SHP77 treated with DMSO at 0.1 percent for 48 hours (cell line): ENCODE measurements at regions not wholly inside any gene's neighbourhood (a gene's known extent, or its start where the extent isn't known, plus 50 kb on each side); places are given as distances from the start of the nearest gene placed in this dataset.
"Not testable (repeated sequence)": the region's sequence is repeated elsewhere in the genome, so short reads cannot be mapped to it uniquely, and the experiment has no call there.

Experiments used
- DNase-seq: peaks from one replicate; lab custom pipeline; 2025; lab: John Stamatoyannopoulos, UW

DNA sequence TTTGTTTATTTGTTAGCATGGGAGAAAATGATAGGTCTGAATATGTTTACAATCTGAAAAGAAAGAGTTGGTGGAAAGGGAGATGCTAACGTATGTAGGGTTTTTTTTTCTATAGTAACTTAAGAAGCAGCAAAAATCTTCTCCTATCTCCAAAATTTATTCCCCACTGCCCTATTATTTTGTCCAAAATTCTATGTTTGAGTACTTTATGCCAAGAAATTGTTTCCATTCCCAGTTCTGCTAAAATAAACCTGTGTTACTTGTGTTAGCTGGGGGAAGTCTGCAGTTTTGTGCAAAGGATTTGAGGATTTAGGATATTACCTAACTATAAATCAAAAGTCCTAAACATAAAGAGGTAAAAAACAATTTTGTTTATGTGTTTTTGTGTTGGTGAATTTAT, 2770.4 kb upstream of the PCDH20 start:
- no peak for DNase-seq

DNA sequence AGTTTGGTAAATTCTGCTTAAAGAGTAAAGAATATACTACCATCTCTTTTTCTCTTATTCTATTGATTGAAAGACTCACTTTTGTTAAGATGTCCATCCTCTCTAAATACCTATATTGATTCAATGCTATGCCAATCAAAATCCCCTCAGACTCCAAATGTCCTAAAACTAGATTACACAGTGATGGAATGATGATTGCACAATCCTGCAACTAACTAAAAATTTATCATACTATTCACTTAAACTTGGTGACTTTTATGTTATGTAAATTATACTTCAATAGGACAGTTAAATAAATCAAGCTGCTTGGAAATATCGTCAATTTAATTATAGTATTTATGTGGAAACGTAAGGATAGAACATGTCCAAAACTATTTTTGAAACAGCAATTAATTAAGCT, 2765.1 kb upstream of the PCDH20 start:
- no peak for DNase-seq

DNA sequence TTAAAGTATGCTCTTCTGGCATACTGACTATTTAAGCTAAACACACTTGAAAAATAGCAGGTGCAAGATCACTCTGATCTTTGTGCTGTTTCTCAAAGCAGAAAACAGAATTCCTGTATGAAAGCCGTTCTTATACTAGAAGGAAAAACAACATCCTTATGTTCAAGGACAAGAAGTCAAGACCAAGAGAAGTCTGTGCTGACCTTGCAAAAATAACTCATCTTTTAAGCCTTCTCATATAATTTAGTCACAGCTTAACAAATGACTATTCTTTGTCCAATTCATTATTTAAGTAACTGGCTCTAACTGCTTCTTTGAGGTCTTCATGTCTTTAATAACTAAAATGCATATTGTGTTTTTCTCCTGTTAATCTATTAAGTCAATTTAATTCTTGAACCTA, 2750.2 kb upstream of the PCDH20 start:
- DNase-seq = no peak

DNA sequence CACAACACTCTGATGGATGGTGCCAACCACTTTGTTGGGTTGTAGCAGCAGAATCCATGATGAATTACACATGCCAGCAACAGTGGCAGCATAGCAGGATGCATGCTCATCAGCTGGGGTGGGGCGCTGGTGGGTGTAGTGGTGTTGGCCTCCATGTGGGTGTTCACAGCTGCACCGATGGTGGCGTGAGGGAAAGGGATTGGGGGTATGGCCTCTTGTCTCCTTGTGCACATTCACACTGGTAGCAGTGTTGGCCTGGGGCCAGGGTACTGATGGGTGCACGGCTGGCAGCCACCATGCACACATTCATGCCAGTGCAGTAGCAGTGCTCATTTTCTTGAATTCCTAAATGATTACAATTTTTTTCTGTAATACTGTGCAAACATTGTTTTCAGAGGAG, 2748.8 kb upstream of the PCDH20 start:
- no peak for DNase-seq

DNA sequence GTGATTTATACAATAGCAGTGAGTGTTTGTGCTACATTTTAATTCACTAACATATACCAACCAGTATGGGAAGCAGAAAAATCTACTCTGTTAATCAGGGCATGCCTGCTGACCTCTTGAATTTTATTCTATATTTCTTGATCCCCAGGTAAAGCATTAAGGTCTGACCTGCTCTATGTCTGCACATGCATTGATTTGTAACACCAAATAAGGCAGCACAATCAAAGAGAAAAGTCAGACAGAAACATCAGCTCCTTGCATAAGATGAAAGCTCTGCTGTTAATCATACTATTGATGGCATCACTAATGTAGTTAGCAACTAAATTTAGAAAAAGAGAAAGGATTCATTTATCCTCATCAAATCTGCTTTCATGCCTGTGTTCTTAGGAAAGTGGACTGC, 2744.8 kb upstream of the PCDH20 start:
- DNase-seq = no peak

DNA sequence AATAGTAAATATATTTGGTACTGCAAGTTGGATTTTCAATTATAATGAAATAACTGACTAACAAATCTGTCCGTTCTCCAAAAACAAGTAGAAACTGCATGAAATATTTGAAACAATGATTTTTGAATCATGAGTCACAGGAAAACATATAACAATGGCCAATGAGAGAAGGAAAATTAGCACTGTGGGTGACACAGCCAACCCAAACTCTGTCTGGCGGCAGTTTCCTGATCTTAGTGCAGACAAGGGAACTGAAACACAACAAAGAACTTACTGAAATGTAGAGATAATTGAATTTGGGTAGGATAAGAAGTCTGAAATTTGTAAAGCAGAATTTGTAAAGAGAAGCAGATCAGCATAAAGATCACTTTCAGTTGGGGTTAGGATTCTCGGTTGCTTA, 2743.3 kb upstream of the PCDH20 start:
- DNase-seq = no peak

DNA sequence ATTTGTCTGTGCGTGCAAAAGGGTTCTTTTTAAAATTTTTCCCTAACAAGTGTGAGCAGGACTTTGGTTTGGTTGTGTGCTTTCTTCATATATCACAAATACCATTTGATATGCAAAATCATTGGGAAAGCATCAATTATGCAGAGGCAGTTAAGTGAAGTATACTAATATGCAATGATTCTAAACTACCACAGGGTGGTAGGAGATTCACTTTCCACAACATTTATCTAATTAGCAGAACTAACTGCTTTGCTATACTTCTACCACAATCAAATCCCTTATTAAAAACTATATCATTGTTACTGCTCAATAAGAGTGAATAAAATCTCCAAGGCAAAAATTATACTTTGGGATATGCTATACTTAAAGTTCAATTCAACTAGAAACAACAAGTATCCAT, 2738.9 kb upstream of the PCDH20 start:
- DNase-seq = peak; percentile 2

DNA sequence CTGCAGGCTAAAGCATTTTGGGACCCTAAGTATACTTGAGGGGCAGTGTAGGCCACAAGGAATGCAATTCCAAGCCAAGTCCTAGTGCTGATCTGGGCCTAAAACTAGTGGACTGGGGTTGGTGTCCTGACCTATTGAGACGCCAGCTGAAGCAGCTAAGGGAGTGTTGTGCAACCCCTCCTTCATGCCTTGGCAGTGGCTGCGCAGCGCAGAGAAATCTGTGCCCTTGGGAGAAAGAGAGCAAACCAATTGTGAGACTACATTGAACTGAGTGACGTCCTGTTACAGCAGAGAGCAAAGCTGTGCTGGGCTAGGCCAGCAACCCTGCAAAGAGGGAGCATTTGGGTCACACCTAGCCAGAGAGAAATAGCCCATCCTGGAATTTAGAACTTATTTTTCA, 2715.0 kb upstream of the PCDH20 start:
- DNase-seq = no peak

DNA sequence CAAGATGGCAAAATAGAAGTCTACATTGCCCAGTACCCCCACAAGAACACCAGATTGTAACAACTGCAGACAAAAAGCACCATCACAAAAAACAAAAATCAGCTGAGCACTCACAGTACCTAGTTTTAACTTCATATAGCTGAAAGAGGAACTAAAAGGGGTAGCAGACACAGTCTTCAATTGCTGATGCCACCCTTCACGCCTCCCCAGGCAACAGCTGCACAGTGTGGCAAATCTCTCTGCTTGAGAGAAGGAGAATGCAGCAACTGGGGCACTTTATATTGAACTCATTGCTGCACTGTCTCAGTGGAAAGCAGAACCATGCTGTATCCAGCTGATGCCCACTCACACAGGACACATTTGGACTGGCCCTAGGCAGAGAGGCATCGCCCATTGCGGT, 2714.5 kb upstream of the PCDH20 start:
- DNase-seq = no peak

DNA sequence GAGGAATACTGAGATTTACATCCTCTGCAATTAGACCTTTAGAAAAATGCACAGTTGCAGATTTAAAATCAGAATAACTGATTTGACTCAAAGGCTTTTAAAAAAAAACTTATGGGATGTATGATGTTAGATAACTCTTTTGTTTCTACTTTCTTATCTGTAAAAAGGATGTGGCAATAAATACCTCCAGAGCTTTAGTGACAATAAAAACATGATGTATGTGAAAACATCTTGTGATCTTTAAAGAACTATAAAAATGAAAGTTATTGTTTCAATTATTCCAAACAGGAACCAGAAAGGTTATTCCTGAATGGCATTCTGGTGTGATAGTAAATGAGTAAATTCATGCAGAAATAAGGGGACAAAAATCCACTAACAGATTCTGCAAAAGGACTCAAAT, 2712.2 kb upstream of the PCDH20 start:
- no peak for DNase-seq

DNA sequence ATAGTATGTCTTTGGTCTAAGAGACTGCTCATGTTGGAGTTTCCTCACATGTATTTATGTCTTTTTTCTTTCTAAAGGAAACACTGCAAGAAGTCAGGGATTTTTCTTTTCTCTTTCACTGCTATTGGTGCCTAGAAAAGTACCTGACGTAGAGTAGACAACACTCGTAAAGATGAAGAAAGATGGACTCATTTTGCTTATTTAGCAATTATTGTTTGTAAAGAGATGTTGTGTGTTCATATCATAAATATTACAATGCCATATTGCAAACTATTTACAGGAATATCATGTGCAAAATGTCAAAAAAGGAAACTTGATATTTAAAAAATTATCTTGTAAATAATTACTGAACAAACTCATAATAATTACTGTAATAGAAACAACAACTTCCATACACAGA, 2711.5 kb upstream of the PCDH20 start:
- DNase-seq = no peak

DNA sequence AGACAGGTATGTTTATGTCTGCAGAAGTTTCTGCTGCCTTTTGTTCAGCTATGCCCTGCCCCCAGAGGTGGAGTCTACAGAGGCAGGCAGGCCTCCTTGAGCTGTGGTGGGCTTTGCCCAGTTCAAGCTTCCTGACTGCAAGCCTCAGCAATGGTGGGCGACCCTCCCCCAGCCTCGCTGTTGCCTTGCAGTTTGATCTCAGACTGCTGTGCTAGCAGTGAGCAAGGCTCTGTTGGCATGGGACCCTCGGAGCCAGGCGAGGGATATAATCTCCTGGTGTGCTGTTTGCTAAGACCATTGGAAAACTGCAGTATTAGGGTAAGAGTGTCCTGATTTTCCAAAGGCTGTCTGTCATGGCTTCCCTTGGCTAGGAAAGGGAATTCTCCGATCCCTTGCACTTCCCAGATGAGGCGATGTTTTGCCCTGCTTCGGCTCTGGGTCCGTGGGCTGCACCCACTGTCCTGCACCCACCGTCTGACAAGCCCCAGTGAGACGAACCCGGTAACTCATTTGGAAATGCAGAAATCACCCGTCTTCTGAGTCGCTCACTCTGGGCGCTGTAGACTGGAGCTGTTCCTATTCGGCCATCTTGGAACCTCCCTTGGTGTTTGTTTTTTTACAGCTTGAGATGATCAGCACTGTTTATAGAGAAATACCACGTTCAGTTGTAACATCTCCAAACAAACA, 2705.5 kb upstream of the PCDH20 start:
- not testable (repeated sequence) for DNase-seq

DNA sequence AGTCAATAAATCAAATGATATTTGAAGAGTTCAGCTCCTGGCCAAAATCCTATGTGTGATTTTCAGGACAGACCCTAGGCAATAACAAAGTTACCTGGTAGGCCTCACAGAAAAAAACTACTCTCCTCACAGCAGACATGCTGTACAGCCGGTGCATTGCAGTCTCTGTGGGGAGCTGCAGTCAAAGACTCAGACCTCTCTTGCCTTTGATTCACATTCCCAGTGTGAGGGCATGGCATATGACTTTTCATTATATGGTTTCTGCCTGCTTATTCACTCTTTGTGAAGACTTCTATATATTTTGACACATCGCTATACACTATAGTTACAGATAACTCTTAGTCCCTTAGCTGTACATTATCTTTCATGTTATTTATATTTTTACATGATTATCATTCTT, 2684.3 kb upstream of the PCDH20 start:
- no peak for DNase-seq

DNA sequence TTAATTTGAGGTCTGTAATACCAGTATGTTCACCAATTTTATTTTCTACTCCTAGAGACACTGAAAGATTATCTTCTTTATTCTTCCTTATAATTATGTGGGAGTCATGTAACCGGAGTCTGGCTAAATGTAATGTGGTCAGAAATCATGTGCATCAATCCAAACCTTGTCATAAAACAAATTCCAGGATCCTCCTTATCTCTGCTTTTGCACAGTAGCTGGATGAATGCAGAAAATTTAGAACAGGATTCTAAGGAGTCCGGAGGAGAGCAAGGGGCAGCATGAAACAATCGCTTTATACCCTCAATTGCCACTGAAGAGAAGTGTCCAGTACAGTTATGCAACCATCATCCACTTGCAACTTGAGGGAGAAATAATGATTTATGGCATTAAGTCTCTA, 2674.7 kb upstream of the PCDH20 start:
- DNase-seq = no peak

DNA sequence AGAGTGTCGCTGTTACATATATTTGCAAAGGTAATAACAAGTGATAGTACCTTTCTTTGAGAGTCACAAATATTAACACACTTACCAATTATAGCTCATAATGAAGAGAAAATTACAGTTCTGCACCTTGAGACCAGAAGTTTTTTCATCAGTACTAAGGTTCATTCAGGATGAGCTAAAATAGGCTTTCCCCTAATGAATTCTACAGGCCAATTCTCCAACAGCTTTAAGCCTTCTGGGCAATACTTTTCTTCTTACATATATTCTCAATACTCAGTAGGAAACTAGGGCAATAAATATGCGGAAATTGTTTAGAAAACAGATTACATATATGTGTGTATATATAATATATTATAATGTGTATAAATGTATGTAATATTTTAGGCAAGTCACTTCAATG, 2672.8 kb upstream of the PCDH20 start:
- no peak for DNase-seq

DNA sequence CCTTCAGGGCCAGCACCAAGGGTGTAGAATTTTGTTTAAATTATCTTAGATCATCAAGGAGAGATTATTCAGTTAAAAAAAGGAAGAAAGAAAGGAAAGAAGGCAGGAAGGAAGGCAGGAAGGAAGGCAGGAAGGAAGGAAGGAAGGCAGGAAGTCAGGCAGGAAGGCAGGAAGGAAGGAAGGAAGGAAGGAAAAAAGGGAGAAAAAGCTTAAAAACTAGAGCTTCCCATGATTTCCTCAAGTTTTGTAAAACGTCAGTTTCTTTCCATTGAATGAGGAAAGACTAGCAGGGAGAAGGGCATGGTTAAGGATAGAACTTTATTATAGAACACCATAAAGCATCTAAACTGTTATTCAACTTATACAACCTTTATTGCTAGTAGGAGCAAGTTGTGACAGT, 2672.0 kb upstream of the PCDH20 start:
- no peak for DNase-seq

DNA sequence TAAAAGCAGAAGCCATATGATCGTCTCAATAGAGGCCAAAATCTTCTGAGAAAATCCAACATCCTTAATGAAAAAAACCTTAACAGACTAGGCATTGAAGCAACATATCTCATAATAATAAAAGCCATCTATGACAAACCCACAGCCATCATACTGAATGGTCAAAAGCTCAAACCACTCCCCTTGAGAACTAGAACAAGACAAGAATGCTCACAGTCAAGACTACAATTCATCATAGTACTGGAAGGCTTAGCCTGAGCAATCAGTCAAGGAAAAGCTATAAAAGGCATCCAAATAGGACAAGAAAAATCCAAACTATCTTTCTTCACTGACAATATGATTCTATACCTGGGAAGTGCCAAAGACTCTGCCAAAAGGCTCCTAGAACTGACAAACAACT, 2668.2 kb upstream of the PCDH20 start:
- no peak for DNase-seq

DNA sequence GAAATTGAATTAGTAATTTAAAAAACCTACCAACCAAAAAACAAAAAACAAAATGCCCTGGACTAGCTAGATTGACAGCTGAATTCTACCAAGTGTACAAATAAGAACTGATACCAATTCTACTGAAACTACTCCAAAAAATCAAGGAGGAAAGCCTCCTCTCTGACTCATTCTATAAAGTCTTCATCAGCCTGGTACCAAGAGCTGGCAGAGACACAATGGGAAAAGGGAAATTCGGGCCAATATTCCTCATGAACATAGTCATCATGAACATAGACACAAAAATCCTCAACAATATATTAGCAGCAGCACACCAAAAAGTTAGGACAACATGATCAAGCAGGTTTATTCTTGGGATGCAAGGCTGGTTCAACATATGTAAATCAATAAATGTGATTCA, 2667.7 kb upstream of the PCDH20 start:
- DNase-seq = no peak

DNA sequence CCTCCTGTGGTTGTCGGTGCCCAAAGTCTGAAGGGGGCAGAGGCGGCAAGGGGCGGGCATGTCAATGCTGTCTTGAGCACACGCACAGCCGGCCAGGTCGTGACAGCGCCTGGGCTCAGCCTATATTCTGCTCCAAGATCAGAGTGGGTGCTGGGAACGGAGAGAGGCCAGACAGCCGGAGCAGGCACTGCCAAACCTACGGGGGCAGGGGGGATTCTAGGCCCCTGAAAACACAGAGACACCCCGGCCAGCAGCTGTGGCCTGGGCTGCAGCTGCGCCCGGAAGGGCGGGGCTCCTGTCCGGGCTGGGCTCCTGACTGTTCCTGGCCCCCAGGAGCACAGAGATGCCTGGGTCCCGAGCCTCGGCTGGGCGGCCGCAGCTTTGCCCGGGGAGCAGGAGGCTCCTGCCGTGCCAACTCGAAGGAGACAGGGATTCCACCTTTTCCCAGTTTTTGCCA, 2662.9 kb upstream of the PCDH20 start:
- peak; percentile 58 for DNase-seq

DNA sequence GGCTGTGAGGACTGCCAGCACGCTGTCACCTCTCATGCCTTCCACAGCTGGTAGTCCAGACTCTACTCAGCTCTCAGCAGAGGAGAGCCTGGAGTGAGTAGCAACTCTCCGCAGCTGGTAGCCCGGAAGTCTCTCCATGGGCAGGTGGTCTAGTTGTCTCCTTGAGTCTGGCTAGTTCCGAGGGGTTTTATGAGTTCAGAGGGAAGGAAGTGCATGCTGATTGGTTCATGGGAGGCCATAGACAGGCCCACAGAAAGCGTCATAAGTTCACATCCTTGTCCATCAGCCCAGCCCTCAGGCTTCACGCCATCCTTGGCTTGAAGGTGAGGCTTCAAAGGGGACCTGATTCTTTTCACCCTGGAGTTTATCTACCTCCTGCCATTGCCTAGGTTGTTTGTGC, 2662.4 kb upstream of the PCDH20 start:
- DNase-seq = peak; percentile 94

DNA sequence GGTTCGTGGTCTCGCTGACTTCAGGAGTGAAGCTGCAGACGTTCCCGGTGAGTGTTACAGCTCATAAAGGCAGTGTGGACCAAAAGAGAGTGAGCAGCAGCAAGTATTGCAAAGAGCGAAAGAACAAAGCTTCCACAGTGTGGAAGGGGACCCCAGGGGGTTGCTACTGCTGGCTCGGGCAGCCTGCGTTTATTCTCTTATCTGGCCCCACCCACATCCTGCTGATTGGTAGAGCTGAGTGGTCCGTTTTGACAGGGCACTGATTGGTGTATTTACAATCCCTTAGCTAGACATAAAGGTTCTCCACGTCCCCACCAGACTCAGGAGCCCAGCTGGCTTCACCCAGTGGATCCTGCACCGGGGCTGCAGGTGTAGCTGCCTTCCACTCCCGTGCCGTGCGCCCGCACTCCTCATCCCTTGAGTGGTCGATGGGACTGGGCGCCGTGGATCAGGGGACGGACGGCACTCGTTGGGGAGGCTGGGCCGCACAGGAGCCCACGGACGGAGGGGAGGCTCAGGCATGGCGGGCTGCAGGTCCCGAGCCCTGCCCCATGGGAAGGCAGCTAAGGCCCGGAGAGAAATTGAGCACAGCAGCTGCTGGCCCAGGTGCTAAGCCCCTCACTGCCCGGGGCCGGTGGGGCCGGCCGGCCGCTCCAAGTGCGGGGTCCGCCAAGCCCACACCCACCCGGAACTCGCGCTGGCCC, 2661.6 kb upstream of the PCDH20 start:
- DNase-seq = peak; percentile 65

DNA sequence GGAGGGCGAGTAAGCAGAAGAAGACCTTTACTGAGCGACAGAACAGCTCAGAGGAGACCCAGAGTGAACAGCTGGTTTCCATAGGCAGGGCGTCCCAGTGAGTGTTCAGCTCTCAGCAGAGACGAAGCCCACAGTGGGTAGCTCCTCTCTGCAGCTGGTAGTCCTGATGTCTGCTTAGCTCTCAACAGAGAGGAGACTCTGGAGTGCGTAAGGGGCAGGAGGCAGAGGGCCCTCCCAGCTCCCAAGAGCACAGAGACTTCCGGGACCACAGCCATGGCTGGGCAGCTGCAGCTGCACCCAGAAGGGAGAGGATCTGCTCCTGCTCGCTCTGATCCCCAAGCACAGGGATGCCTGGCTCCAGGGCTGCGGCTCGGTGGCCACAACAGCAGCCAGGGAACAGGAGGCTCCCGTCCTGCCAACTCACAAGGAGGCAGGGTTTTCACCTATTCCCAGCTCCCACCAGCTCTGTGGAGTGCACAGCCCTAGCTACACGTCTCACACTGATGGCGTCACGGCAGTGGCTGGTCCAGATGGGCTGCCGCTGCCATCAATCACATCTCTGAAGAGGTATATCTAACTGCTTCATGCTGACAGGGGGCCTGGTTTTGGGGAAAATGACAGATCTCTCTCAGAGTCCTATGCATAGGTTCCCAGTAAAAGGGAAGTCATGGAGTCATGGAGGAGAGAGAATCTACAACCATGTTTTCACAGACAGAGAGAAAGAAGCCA, 2660.1 kb upstream of the PCDH20 start:
- peak; percentile 83 for DNase-seq

DNA sequence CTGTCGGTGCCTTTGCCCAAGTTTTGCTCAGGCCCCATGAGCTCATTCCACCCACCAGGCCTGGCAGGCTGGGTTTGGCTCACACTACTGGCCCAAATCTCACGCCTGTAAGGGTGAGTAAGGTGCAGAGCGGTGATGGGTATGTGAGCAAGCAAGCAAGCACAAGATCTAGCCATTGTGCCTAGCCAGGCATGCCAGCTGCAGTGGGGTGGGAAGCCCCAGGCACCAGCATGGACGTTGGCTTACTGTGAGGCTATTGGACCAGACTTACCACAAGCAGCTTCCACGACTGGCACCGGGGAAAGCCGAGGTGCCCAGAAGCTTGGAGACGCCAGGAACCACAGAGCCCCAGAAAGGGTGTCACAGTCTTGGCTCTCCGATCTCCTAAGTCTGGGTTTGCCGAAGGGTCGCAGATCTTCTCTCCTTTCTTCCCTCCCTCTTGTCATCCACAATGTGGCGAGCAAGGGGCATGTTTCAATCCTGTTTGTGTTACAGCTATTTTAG, 2659.4 kb upstream of the PCDH20 start:
- no peak for DNase-seq
